ENCODE measurements at regions not wholly inside any gene's neighbourhood (a gene's known extent, or its start where the extent isn't known, plus 50 kb on each side); places are given as distances from the start of the nearest gene placed in this dataset.

GRCh38 chr2:12495247-12495868, 221.4 kb upstream of the TRIB2 start:
- DNase-seq (ENCODE audit: low spot score) = no peak
- in situ Hi-C loops (cut with MboI; ENCODE audit: low sequenced_read_pairs, unreplicated experiment) = no loop called here
- TF ChIP-seq CTCF (IDR thresholded peaks at IDR 0.05; ENCODE audit: borderline replicate concordance, control extremely low read depth, extremely low read depth, insufficient read depth, missing control alignments) = no peak

GRCh38 chr2:12498286-12498685, 218.4 kb upstream of the TRIB2 start:
- TF ChIP-seq CTCF (IDR thresholded peaks at IDR 0.05; ENCODE audit: borderline replicate concordance, control extremely low read depth, extremely low read depth, insufficient read depth, missing control alignments) = no peak
- in situ Hi-C loops (cut with MboI; ENCODE audit: low sequenced_read_pairs, unreplicated experiment) = no loop called here
- DNase-seq (ENCODE audit: low spot score) = no peak

GRCh38 chr2:12498704-12499103, 218.0 kb upstream of the TRIB2 start:
- in situ Hi-C loops (cut with MboI; ENCODE audit: low sequenced_read_pairs, unreplicated experiment) = no loop called here
- TF ChIP-seq CTCF (IDR thresholded peaks at IDR 0.05; ENCODE audit: borderline replicate concordance, control extremely low read depth, extremely low read depth, insufficient read depth, missing control alignments) = no peak

GRCh38 chr2:12500899-12501298, 215.8 kb upstream of the TRIB2 start:
- in situ Hi-C loops (cut with MboI; ENCODE audit: low sequenced_read_pairs, unreplicated experiment) = no loop called here

More at GRCh38 chr2:12498704-12499103, 218.0 kb upstream of the TRIB2 start:
- no peak for DNase-seq (ENCODE audit: low spot score)

GRCh38 chr2:12501469-12502158, 215.1 kb upstream of the TRIB2 start:
- DNase-seq (ENCODE audit: low spot score) = peak; percentile 52
- in situ Hi-C loops (cut with MboI; ENCODE audit: low sequenced_read_pairs, unreplicated experiment) = no loop called here
- no peak for TF ChIP-seq CTCF (IDR thresholded peaks at IDR 0.05; ENCODE audit: borderline replicate concordance, control extremely low read depth, extremely low read depth, insufficient read depth, missing control alignments)

More at GRCh38 chr2:12500899-12501298, 215.8 kb upstream of the TRIB2 start:
- DNase-seq (ENCODE audit: low spot score) = no peak
- no peak for TF ChIP-seq CTCF (IDR thresholded peaks at IDR 0.05; ENCODE audit: borderline replicate concordance, control extremely low read depth, extremely low read depth, insufficient read depth, missing control alignments)

- in situ Hi-C loops (cut with MboI; ENCODE audit: low sequenced_read_pairs, unreplicated experiment) = no loop called here
- DNase-seq (ENCODE audit: low spot score) = no peak
- TF ChIP-seq CTCF (IDR thresholded peaks at IDR 0.05; ENCODE audit: borderline replicate concordance, control extremely low read depth, extremely low read depth, insufficient read depth, missing control alignments) = no peak
These were observed 214.0 kb upstream of the TRIB2 start for GRCh38 chr2:12502759-12503158.

Data from GM13976 (cell line).